ENCODE measurements at regions not wholly inside any gene's neighbourhood (a gene's known extent, or its start where the extent isn't known, plus 50 kb on each side); places are given as distances from the start of the nearest gene placed in this dataset.

DNA sequence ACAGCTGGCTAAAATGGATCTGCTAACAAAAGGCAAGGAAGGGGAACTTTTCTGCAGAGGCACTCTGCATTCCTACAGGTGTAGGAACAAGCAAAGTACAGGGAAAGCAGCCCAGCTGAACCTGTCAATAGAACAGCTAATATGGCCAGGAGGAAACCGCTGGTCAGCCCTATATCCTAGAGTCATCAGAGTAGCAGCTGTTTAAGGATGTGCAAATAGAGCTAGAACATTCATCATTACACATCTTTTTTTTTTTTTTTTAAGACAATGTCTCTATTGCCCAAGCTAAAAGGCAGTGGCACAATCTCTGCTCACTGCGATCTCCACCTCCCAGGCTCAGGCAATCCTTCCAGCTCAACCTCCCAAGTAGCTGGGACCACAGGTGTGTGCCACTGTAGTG, 163.0 kb downstream of the BTC start:
- no peak for TF ChIP-seq YY1 (IDR thresholded peaks at IDR 0.05; ENCODE audit: low read depth)
- no peak for TF ChIP-seq TEAD4 (IDR thresholded peaks at IDR 0.05)
- TF ChIP-seq, protein P1, sequence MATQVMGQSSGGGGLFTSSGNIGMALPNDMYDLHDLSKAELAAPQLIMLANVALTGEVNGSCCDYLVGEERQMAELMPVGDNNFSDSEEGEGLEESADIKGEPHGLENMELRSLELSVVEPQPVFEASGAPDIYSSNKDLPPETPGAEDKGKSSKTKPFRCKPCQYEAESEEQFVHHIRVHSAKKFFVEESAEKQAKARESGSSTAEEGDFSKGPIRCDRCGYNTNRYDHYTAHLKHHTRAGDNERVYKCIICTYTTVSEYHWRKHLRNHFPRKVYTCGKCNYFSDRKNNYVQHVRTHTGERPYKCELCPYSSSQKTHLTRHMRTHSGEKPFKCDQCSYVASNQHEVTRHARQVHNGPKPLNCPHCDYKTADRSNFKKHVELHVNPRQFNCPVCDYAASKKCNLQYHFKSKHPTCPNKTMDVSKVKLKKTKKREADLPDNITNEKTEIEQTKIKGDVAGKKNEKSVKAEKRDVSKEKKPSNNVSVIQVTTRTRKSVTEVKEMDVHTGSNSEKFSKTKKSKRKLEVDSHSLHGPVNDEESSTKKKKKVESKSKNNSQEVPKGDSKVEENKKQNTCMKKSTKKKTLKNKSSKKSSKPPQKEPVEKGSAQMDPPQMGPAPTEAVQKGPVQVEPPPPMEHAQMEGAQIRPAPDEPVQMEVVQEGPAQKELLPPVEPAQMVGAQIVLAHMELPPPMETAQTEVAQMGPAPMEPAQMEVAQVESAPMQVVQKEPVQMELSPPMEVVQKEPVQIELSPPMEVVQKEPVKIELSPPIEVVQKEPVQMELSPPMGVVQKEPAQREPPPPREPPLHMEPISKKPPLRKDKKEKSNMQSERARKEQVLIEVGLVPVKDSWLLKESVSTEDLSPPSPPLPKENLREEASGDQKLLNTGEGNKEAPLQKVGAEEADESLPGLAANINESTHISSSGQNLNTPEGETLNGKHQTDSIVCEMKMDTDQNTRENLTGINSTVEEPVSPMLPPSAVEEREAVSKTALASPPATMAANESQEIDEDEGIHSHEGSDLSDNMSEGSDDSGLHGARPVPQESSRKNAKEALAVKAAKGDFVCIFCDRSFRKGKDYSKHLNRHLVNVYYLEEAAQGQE (IDR thresholded peaks at IDR 0.05; ENCODE audit: low read depth) = no peak
- TF ChIP-seq TCF12 (IDR thresholded peaks at IDR 0.05; ENCODE audit: low read depth) = no peak
- TF ChIP-seq, protein P2, sequence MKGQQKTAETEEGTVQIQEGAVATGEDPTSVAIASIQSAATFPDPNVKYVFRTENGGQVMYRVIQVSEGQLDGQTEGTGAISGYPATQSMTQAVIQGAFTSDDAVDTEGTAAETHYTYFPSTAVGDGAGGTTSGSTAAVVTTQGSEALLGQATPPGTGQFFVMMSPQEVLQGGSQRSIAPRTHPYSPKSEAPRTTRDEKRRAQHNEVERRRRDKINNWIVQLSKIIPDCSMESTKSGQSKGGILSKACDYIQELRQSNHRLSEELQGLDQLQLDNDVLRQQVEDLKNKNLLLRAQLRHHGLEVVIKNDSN (IDR thresholded peaks at IDR 0.05) = no peak
- no peak for TF ChIP-seq NFIC (IDR thresholded peaks at IDR 0.05)

DNA sequence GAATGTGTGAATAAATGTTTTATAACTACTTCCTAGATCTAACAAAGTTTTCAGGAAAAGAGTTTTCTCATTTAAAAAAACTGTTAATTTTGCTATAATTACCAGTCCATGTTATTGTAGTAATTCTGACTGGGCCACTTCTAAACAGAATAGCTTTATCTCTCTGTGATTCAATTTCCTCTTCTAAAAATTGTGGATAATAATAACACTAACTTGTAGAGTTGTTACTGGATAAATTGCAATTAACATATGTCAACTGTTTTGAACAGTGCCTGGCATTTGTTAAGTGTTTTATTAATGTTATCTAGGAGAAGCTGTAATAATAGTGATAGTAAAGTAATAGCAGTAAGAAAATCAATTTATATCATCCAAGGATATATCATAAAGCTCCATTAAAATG, 162.3 kb downstream of the BTC start:
- no peak for TF ChIP-seq TAF1 (IDR thresholded peaks at IDR 0.05; ENCODE audit: low read depth)
- no peak for TF ChIP-seq TEAD4 (IDR thresholded peaks at IDR 0.05)
- TF ChIP-seq NFIC (IDR thresholded peaks at IDR 0.05) = no peak
- TF ChIP-seq RAD21 (IDR thresholded peaks at IDR 0.05; ENCODE audit: low read depth) = no peak
- no peak for TF ChIP-seq FOXM1 (IDR thresholded peaks at IDR 0.05; ENCODE audit: borderline replicate concordance, low read depth)
- no peak for TF ChIP-seq ZBTB7A (IDR thresholded peaks at IDR 0.05; ENCODE audit: low read depth)
- TF ChIP-seq, protein P1 (IDR thresholded peaks at IDR 0.05; ENCODE audit: low read depth) = no peak
- TF ChIP-seq EP300 (IDR thresholded peaks at IDR 0.05; ENCODE audit: borderline replicate concordance) = no peak
- no peak for TF ChIP-seq CEBPB (IDR thresholded peaks at IDR 0.05)
- TF ChIP-seq TCF12 (IDR thresholded peaks at IDR 0.05; ENCODE audit: low read depth) = no peak
- TF ChIP-seq, protein P3, sequence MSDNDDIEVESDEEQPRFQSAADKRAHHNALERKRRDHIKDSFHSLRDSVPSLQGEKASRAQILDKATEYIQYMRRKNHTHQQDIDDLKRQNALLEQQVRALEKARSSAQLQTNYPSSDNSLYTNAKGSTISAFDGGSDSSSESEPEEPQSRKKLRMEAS (IDR thresholded peaks at IDR 0.05) = no peak
- TF ChIP-seq, protein P2 (IDR thresholded peaks at IDR 0.05) = no peak

DNA sequence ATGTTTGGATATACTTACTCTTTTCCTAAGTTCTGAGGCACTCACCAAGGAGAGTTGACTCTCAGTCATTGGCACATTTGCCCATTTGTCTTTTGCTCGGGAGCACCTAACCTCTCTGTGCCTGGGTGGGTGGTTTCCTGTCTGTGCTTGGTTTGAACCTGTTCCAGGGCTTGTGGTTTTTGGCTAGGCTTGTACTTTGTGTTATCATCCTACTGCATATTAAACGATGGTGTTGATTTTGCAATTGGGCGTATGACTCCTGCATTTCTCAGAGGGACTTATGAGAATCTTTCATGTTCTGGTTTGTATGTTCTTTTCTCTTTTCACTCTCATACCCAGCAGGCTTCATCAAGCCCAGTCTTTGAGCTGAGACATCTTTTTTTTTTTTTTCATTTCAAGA, 161.7 kb downstream of the BTC start:
- TF ChIP-seq FOXM1 (IDR thresholded peaks at IDR 0.05; ENCODE audit: borderline replicate concordance, low read depth) = no peak
- no peak for TF ChIP-seq TEAD4 (IDR thresholded peaks at IDR 0.05)
- no peak for TF ChIP-seq CREB1 (IDR thresholded peaks at IDR 0.05; ENCODE audit: low read depth)
- TF ChIP-seq, protein P2 (IDR thresholded peaks at IDR 0.05) = no peak
- TF ChIP-seq, protein P3 (IDR thresholded peaks at IDR 0.05) = no peak
- TF ChIP-seq, protein P1 (IDR thresholded peaks at IDR 0.05; ENCODE audit: low read depth) = no peak
- TF ChIP-seq NFIC (IDR thresholded peaks at IDR 0.05) = no peak
- TF ChIP-seq ZBTB7A (IDR thresholded peaks at IDR 0.05; ENCODE audit: low read depth) = no peak
- no peak for TF ChIP-seq RAD21 (IDR thresholded peaks at IDR 0.05; ENCODE audit: low read depth)
- TF ChIP-seq TCF12 (IDR thresholded peaks at IDR 0.05; ENCODE audit: low read depth) = no peak
- TF ChIP-seq EP300 (IDR thresholded peaks at IDR 0.05; ENCODE audit: borderline replicate concordance) = no peak
- TF ChIP-seq EGR1 (IDR thresholded peaks at IDR 0.05) = no peak
- no peak for TF ChIP-seq YY1 (IDR thresholded peaks at IDR 0.05; ENCODE audit: low read depth)

DNA sequence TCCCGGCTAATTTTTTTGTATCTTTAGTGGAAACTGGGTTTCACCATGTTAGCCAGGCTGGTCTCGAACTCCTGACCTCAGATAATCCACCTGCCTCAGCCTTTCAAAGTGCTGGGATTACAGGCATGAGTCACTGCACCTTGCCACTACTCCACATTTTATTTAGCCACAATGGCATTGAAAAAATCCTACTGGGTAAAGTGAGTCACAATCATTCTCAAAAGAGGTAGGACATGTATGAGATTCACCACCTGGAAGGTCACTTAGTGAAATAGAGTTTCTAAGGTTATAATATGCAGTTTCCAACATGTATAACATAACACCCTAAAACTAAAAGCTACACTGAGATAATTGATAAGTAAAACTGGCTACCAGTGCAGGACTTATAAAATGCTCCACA, 159.2 kb downstream of the BTC start:
- TF ChIP-seq CREB1 (IDR thresholded peaks at IDR 0.05; ENCODE audit: low read depth) (no peak), EP300 (IDR thresholded peaks at IDR 0.05; ENCODE audit: borderline replicate concordance) (no peak), NFIC (IDR thresholded peaks at IDR 0.05) (no peak), YY1 (IDR thresholded peaks at IDR 0.05; ENCODE audit: low read depth) (no peak), FOXM1 (IDR thresholded peaks at IDR 0.05; ENCODE audit: borderline replicate concordance, low read depth) (no peak), ZBTB7A (IDR thresholded peaks at IDR 0.05; ENCODE audit: low read depth) (no peak), TAF1 (IDR thresholded peaks at IDR 0.05; ENCODE audit: low read depth) (no peak), RAD21 (IDR thresholded peaks at IDR 0.05; ENCODE audit: low read depth) (no peak), TCF12 (IDR thresholded peaks at IDR 0.05; ENCODE audit: low read depth) (no peak)
- TF ChIP-seq, protein P3 (IDR thresholded peaks at IDR 0.05) = no peak
- TF ChIP-seq, protein P2 (IDR thresholded peaks at IDR 0.05) = no peak
- TF ChIP-seq, protein P1 (IDR thresholded peaks at IDR 0.05; ENCODE audit: low read depth) = no peak

Measured in Ishikawa (cell line).